DMS114 treated with DMSO at 0.1 percent for 48 hours (cell line): ENCODE measurements at regions not wholly inside any gene's neighbourhood (a gene's known extent, or its start where the extent isn't known, plus 50 kb on each side); places are given as distances from the start of the nearest gene placed in this dataset.
"Not testable (repeated sequence)": the region's sequence is repeated elsewhere in the genome, so short reads cannot be mapped to it uniquely, and the experiment has no call there.

Experiments used
- DNase-seq: peaks from one replicate; lab custom pipeline; 2025; ENCODE audit not compliant: unreplicated experiment; lab: John Stamatoyannopoulos, UW

- DNase-seq: not testable (repeated sequence)
These were observed 178.0 kb upstream of the ROPN1B start for GRCh38 chr3:125791021-125791420.

GRCh38 chr3:125810010-125810409, 159.0 kb upstream of the ROPN1B start:
- DNase-seq: not testable (repeated sequence)

GRCh38 chr3:125822175-125822574, 146.8 kb upstream of the ROPN1B start:
- not testable (repeated sequence) for DNase-seq

- not testable (repeated sequence) for DNase-seq
These were observed 137.8 kb upstream of the ROPN1B start for GRCh38 chr3:125831005-125831750.

- DNase-seq: not testable (repeated sequence)
These were observed 133.4 kb upstream of the ROPN1B start for GRCh38 chr3:125835562-125835961.

- DNase-seq: not testable (repeated sequence)
These were observed 132.9 kb upstream of the ROPN1B start for GRCh38 chr3:125836011-125836551.

- not testable (repeated sequence) for DNase-seq
These were observed 132.2 kb upstream of the ROPN1B start for GRCh38 chr3:125836786-125837185.

GRCh38 chr3:125838857-125839256, 130.1 kb upstream of the ROPN1B start:
- not testable (repeated sequence) for DNase-seq

- DNase-seq: not testable (repeated sequence)
These were observed 128.5 kb upstream of the ROPN1B start for GRCh38 chr3:125840465-125840864.

GRCh38 chr3:125847966-125848365, 121.0 kb upstream of the ROPN1B start:
- DNase-seq: not testable (repeated sequence)

- DNase-seq: not testable (repeated sequence)
These were observed 114.0 kb upstream of the ROPN1B start for GRCh38 chr3:125855006-125855405.

- not testable (repeated sequence) for DNase-seq
These were observed 108.4 kb upstream of the ROPN1B start for GRCh38 chr3:125860547-125860946.

- not testable (repeated sequence) for DNase-seq
These were observed 106.1 kb upstream of the ROPN1B start for GRCh38 chr3:125862841-125863254.

GRCh38 chr3:125864532-125864931, 104.4 kb upstream of the ROPN1B start:
- DNase-seq: not testable (repeated sequence)

- DNase-seq: not testable (repeated sequence)
These were observed 83.0 kb upstream of the ROPN1B start for GRCh38 chr3:125886006-125886405.

GRCh38 chr3:125899181-125899580, 69.8 kb upstream of the ROPN1B start:
- not testable (repeated sequence) for DNase-seq

- not testable (repeated sequence) for DNase-seq
These were observed 67.5 kb upstream of the ROPN1B start for GRCh38 chr3:125901473-125901872.

GRCh38 chr3:125903780-125904455, 65.1 kb upstream of the ROPN1B start:
- DNase-seq: not testable (repeated sequence)

GRCh38 chr3:125907279-125907678, 61.7 kb upstream of the ROPN1B start:
- not testable (repeated sequence) for DNase-seq

GRCh38 chr3:125910851-125911250, 58.1 kb upstream of the ROPN1B start:
- DNase-seq: not testable (repeated sequence)

- DNase-seq: not testable (repeated sequence)
These were observed 54.2 kb upstream of the ROPN1B start for GRCh38 chr3:125914608-125915436.
